ENCODE measurements at regions not wholly inside any gene's neighbourhood (a gene's known extent, or its start where the extent isn't known, plus 50 kb on each side); places are given as distances from the start of the nearest gene placed in this dataset.

DNA sequence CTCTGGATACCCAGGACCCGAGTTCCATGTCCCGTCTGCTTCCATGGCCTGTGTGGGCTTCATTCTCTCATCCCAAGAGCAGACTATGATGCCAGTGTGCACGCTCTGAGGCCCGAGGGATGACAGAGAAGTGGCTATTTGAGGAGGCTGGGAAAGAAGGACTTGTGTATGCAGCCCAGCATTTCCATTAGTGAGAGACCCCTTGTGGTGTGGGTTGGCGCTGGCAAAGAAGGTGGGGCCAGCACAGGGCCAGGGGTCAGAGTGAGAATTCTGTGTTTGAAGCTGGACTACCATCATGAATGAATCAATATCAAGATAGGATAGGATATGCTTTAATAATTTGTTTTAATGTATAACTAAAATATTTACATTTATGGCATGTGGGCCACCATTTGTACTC, 200.8 kb downstream of the HIPK3 start:
- Histone ChIP-seq H3K4me3 (ENCODE audit: low read depth, low read length) (no peak overlapping the region), H3K36me3 (ENCODE audit: control insufficient read depth, insufficient read depth, low read length) (no peaks in the 10 kb centered on the region), H3K27me3 (ENCODE audit: control insufficient read depth, insufficient read depth, low read length) (no peaks in the 10 kb centered on the region)
- DNase-seq (ENCODE audit: low read depth), result no peak
- TF ChIP-seq, protein P1, sequence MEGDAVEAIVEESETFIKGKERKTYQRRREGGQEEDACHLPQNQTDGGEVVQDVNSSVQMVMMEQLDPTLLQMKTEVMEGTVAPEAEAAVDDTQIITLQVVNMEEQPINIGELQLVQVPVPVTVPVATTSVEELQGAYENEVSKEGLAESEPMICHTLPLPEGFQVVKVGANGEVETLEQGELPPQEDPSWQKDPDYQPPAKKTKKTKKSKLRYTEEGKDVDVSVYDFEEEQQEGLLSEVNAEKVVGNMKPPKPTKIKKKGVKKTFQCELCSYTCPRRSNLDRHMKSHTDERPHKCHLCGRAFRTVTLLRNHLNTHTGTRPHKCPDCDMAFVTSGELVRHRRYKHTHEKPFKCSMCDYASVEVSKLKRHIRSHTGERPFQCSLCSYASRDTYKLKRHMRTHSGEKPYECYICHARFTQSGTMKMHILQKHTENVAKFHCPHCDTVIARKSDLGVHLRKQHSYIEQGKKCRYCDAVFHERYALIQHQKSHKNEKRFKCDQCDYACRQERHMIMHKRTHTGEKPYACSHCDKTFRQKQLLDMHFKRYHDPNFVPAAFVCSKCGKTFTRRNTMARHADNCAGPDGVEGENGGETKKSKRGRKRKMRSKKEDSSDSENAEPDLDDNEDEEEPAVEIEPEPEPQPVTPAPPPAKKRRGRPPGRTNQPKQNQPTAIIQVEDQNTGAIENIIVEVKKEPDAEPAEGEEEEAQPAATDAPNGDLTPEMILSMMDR (IDR thresholded peaks at IDR 0.05; ENCODE audit: insufficient read depth, low read length, poor library complexity, severe bottlenecking), result no peak

DNA sequence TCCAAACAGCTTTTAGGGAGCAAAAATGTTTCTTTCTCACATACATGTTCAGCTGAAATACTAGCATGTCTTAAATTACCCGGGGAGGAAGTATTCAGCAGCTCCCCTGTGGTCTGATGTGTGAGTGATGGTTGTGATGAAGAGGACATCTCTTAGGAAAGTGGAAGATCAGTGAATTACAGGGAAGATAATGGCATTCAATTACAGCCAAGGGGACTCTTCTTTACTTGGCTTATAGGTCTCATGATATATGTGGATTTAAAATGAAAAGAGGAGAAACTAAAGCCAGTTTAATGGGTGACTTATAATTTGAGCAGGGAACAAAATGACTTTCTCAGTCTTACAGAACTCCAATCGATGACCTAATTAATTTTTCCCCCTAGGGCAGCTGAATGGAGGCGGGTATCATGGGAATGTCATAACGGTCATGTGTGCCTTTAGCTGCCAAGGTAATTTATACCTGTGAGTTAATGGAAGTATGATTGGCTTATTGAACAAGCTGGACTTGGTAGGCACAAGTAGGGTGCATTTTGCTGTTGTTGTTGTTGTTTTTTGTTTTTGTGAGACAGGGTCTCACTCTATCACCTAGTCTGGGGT, 198.8 kb downstream of the HIPK3 start:
- TF ChIP-seq, protein P1 (IDR thresholded peaks at IDR 0.05; ENCODE audit: insufficient read depth, low read length, poor library complexity, severe bottlenecking), result no peak
- Histone ChIP-seq H3K36me3 (ENCODE audit: control insufficient read depth, insufficient read depth, low read length) (no peaks in the 10 kb centered on the region), H3K4me3 (ENCODE audit: low read depth, low read length) (no peak overlapping the region), H3K27me3 (ENCODE audit: control insufficient read depth, insufficient read depth, low read length) (no peaks in the 10 kb centered on the region)
- no peak for DNase-seq (ENCODE audit: low read depth)

DNA sequence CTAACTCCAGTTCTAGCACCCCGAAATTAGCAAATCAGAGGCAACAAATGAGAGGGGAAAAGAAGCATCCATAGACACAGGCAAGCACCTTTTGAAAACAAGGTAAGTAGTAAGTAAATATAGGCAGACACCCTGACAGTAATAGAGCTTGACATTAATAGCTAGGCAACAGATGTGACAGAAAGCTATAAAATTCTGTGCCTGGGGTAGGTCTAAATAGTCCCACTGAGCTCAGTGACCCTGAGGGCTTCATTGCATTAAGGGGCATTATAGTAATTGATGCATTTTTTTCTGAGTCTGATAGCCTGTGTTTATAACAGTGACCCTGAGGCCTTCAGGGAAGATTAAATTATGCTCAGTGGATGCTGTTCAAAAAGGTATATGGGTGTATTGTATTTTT, 197.1 kb downstream of the HIPK3 start:
- H3K4me3 ChIP-seq (ENCODE audit: low read depth, low read length), result no peak overlapping the region
- no peaks in the 10 kb centered on the region for H3K36me3 ChIP-seq (ENCODE audit: control insufficient read depth, insufficient read depth, low read length)
- TF ChIP-seq, protein P1 (IDR thresholded peaks at IDR 0.05; ENCODE audit: insufficient read depth, low read length, poor library complexity, severe bottlenecking), result no peak

DNA sequence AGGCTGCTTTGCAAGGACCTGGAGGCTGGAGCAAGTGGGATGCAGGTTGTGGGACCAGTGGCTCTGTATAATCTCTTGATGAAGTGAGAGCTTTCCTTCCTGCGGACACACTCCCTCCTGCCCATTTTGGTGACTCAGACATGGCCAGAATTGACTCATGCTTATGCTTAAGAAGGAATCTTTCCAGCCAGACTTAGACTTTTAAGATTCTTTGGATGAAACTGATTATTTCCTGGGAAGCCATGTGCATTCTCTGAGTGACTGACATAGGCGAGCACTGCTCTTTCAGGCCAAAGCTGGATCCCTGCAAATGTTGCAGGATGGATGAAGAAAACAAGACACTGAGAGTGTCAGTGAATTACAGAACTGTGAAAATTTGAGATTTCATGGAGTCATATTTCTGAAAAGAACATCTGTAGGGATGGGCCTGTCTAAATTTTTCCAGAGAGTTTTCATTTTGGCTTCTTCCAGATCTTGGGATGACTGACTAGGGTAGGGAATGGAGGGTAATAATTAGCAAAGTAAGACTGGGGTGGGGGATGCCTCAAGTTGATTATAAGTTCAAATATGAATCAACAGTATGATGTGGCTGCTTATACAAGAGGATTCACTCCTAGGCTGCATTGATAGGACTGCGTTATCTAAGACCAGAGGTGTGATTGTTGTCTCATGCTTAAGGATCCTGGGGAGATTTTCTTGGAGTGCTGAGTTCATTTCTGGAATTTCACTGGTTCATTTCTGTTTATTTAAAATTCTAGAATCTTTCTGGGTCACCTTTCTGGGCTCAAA, 195.8 kb downstream of the HIPK3 start:
- TF ChIP-seq, protein P1 (IDR thresholded peaks at IDR 0.05; ENCODE audit: insufficient read depth, low read length, poor library complexity, severe bottlenecking), result no peak
- H3K27me3 ChIP-seq (ENCODE audit: control insufficient read depth, insufficient read depth, low read length), result no peaks in the 10 kb centered on the region
- H3K36me3 ChIP-seq (ENCODE audit: control insufficient read depth, insufficient read depth, low read length), result no peaks in the 10 kb centered on the region
- peak; percentile 75 for DNase-seq (ENCODE audit: low read depth)
- no peak overlapping the region for H3K4me3 ChIP-seq (ENCODE audit: low read depth, low read length)

More for the DNA sequence above, 197.1 kb downstream of the HIPK3 start:
- H3K27me3 ChIP-seq (ENCODE audit: control insufficient read depth, insufficient read depth, low read length), result no peaks in the 10 kb centered on the region
- no peak for DNase-seq (ENCODE audit: low read depth)

DNA sequence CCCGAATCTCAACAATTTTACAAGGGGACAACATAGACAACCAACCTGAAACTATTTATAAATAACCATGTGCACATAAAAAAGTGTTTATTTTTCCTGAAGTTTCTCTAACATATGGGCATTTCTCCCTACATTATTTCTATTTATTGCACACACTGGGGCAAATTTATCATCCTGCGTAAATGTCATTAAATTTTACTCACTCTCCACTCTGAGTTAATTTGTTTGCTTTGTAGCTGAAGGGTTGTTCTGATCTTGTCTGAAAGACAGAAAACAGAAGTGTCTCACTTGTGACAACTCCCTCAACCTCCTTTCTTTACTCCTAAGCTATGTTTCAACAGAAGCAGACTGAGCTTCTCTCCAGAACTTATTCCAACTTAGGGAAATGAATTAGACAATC, 194.2 kb downstream of the HIPK3 start:
- H3K36me3 ChIP-seq (ENCODE audit: control insufficient read depth, insufficient read depth, low read length), result no peaks in the 10 kb centered on the region

More for the DNA sequence above, 194.2 kb downstream of the HIPK3 start:
- TF ChIP-seq, protein P1 (IDR thresholded peaks at IDR 0.05; ENCODE audit: insufficient read depth, low read length, poor library complexity, severe bottlenecking), result no peak
- Histone ChIP-seq H3K27me3 (ENCODE audit: control insufficient read depth, insufficient read depth, low read length) (no peaks in the 10 kb centered on the region), H3K4me3 (ENCODE audit: low read depth, low read length) (no peak overlapping the region)
- no peak for DNase-seq (ENCODE audit: low read depth)

Data from kidney epithelial cell (primary cell).